NOMO-1 treated with DMSO at 0.1 percent for 48 hours (cell line): ENCODE measurements at regions not wholly inside any gene's neighbourhood (a gene's known extent, or its start where the extent isn't known, plus 50 kb on each side); places are given as distances from the start of the nearest gene placed in this dataset.
A peak's percentile ranks its signal among the peaks of the same experiment; 100 is the strongest.
"Not testable (repeated sequence)": the region's sequence is repeated elsewhere in the genome, so short reads cannot be mapped to it uniquely, and the experiment has no call there.

Experiments
- DNase-seq: peaks from one replicate; lab custom pipeline; 2025; ENCODE audit not compliant: unreplicated experiment; lab: John Stamatoyannopoulos, UW

GRCh38 chr7:69189406-69189805 is 408.9 kb upstream of the AUTS2 start:
- no peak for DNase-seq

- no peak for DNase-seq
Measured at GRCh38 chr7:69190025-69190424, 408.2 kb upstream of the AUTS2 start.

- DNase-seq = no peak
Measured at GRCh38 chr7:69190763-69191162, 407.5 kb upstream of the AUTS2 start.

- DNase-seq = no peak
Measured at GRCh38 chr7:69192134-69192533, 406.1 kb upstream of the AUTS2 start.

DNA sequence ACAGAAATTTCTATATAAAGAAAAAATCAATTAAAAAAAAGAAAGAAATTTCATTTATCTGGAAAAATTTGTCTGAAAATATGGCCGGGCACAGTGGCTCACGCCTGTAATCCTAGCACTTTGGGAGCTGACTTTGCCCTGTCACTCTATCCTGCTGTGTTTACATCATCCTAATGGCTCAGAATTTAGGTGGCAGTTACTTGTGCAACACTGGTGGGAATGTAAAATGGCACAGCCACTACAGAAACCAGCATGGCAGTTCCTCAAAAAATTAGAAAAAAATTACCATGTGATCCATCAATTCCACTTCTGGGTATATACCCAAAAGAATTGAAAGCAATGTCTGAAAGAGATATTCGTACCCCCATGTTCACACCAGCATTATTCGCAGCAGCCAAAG is 405.2 kb upstream of the AUTS2 start:
- peak; percentile 81 for DNase-seq

GRCh38 chr7:69196593-69196992 is 401.7 kb upstream of the AUTS2 start:
- no peak for DNase-seq

DNA sequence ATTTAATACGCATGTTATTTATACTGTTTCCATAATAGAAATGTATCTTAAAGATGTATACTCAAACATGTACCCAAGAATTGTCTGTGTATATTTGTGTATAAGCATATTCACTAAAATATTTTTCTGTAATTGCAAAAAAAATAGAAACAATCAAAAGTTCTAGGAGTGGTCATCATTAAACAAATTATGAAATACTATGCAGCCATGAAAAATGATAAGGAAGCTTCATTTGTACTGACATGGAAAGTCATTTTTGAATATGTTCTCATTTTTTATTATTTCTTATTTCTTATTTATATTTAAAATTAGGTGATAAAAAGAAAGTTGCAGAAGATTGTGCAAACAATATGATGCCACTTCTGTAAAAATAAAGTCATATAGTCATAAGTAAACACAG is 400.0 kb upstream of the AUTS2 start:
- DNase-seq = no peak

GRCh38 chr7:69199041-69199440 is 399.2 kb upstream of the AUTS2 start:
- no peak for DNase-seq

- no peak for DNase-seq
Measured at GRCh38 chr7:69199661-69200060, 398.6 kb upstream of the AUTS2 start.

GRCh38 chr7:69203871-69204270 is 394.4 kb upstream of the AUTS2 start:
- no peak for DNase-seq

DNA sequence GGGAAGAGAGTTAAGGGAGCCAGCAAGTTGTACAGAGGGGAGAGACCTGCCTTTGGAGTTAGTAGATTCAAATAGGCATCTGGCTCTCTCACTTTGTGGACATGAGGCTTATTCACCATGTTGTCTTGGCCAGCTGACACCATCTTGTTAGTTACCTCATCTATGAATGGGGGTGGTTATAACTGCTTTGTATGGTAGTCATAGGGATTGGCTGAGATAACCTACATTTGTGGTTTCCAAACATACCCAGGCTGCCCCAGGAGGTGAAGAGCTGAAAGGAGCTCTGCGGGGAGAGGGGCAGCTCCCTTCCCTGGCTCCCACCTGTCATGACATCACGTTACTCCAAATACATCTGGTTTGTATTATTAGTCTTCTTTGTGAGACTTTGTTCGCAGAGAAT is 393.3 kb upstream of the AUTS2 start:
- DNase-seq = no peak

DNA sequence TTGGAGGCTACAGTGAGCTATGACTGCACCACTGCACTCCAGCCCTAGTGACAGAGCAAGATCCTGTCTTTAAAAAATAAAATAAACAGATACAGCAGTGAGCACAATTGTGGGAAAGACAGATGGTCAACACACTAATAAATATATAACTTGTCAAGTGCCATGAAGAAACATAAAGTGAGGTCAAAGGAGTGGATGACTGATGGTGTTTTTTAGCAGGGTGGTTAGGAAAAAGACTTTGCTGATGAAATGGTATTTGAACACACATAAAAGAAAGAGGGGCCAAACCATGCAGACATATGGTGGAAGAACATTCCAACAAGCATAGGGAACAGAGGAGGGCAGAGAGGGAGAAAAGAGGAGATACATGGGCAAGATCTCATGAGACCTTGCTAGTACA is 392.7 kb upstream of the AUTS2 start:
- DNase-seq = no peak

DNA sequence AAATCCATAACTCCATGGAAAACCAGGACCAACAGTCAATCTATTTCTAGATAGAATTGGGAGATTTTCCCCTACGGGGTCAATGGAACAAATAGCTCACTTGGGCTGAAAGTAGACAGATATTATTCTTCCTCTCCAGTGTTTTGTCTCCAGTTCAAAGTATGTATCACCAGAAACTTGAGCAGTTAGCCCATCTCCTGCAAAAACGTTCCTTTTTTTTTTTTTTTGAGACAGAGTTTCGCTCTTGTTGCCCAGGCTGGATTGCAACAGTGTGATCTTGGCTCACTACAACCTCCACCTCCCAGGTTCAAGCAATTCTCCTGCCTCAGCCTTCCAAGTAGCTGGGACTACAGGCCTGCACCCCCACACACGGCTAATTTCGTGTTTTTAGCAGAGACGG is 390.0 kb upstream of the AUTS2 start:
- peak; percentile 69 for DNase-seq

DNA sequence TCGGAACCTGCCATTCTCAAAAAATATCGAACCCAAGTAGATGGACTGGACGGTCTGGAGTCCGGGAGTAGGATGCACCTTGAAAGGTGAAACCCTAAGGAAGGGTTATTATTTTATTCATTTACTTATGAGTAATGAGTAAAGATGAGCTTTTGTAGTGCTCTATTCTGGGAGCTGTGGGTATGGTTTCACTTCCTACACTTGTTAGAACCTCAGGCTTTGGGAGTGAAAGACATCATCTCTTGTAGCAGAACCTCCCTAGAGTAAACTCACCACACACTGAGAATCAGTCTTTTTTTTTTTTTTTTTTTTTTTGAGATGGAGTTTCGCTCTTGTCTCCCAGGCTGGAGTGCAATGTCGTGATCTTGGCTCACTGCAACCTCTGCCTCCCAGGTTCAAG is 389.4 kb upstream of the AUTS2 start:
- DNase-seq = peak; percentile 91

DNA sequence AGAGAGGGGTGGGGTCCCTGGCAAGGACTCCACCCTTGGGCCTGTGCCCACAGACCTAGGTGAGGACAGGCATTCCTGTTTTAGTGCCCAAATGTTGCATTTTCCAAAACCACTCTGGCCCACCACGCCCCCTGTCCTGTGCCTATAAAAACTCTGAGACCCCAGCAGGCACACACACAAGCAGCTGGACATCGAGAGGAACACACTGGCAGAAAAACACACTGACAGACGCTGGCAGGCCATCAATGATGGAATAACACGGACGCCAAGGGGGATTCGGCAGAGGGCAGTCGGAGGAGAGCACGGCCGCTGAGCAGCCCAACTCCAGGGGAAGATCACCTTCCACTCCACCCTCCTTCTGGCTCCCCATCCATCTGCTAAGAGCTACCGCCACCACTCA is 386.9 kb upstream of the AUTS2 start:
- DNase-seq = no peak

- peak; percentile 28 for DNase-seq
Measured at GRCh38 chr7:69211739-69212138, 386.5 kb upstream of the AUTS2 start.

- DNase-seq = no peak
Measured at GRCh38 chr7:69213878-69214277, 384.4 kb upstream of the AUTS2 start.

GRCh38 chr7:69215516-69215915 is 382.8 kb upstream of the AUTS2 start:
- DNase-seq = not testable (repeated sequence)

GRCh38 chr7:69217516-69218350 is 380.5 kb upstream of the AUTS2 start:
- DNase-seq = no peak

GRCh38 chr7:69218576-69218975 is 379.7 kb upstream of the AUTS2 start:
- no peak for DNase-seq

DNA sequence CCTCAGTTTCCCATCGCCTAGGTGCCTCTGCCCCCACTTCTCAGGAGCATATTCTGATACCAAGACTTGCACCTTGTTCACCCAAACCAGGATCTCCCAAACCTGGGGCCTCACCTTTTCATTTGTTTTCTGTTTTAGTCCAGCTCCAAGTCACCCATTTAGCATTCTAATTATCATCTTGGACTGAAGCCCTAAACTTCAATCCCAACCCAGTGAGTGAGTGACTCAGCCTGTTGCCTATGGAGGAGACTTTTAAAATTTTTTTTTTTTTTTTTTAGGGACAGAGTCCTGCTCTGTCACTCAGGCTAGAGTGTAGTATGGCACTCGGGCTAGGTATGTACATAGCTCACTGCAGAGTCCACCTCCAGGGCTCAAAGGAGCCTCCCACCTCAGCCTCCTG is 378.9 kb upstream of the AUTS2 start:
- DNase-seq = no peak

GRCh38 chr7:69225259-69225943 is 372.9 kb upstream of the AUTS2 start:
- DNase-seq = no peak
